Epidermal melanocyte (primary cell): ENCODE measurements at regions not wholly inside any gene's neighbourhood (a gene's known extent, or its start where the extent isn't known, plus 50 kb on each side); places are given as distances from the start of the nearest gene placed in this dataset.
"Not testable (repeated sequence)": the region's sequence is repeated elsewhere in the genome, so short reads cannot be mapped to it uniquely, and the experiment has no call there.

Experiments used
- DNase-seq: peaks from one replicate; pipeline ENCODE4 v3.0.0; 2011; ENCODE audit warnings: low spot score; ENCODE audit not compliant: insufficient read length

GRCh38 chr9:2243666-2244555, 228.8 kb downstream of the SMARCA2 start:
- DNase-seq = no peak

DNA sequence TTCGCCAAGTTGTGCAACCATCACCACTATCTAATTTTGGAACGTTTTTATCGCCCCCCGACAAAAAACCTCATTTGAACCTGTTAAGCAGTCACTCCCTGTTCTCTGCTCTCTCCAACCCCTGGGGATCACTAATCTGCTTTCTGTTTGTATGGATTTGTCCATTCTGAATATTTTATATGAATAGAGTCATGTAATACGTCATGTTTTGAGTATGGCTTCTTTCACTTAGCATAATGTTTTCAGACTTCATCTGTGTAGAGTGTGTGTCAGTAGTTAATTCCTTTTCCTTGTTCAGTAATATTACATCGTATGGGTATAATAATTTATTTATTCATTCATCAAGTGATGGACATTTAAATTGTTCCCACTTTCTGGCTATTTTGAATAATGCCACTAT, 232.2 kb downstream of the SMARCA2 start:
- DNase-seq = no peak

- no peak for DNase-seq
These were observed 233.7 kb downstream of the SMARCA2 start for GRCh38 chr9:2248768-2249265.

GRCh38 chr9:2253636-2254580, 238.8 kb downstream of the SMARCA2 start:
- no peak for DNase-seq

GRCh38 chr9:2255128-2255527, 240.0 kb downstream of the SMARCA2 start:
- DNase-seq = no peak

DNA sequence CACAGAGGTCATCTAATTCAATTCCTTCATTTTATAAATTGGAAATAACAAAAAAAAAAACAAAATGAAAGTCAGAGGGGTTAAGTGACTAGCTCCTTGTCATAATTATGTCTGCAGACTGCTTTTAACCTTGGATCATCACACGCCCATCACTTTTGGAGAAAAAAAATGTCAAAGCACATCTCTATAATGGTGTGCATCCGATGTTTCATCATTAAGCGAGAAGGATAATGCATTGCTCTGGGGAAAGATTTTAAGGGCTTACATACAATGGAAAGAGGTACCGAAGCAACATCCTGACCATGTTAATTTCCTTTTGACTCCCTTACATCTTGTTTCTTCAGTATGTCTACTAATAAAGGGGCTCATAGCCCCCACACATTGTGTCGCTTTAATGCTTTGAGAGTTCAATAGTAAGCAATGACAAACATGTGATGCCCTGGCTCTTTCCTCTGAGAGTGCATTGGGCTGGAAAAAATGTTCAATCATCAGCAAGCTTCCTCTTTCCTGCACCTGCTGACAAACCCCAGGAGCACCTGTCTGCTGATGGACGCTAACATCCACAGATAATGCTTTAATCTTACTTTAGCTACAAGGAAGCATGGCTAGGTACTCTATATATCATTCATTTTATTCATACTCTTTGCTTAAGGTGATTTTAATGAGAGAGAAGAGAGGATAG, 242.2 kb downstream of the SMARCA2 start:
- no peak for DNase-seq

GRCh38 chr9:2260417-2261306, 245.5 kb downstream of the SMARCA2 start:
- DNase-seq = no peak

- no peak for DNase-seq
These were observed 246.4 kb downstream of the SMARCA2 start for GRCh38 chr9:2261421-2262103.

- DNase-seq = no peak
These were observed 247.4 kb downstream of the SMARCA2 start for GRCh38 chr9:2262386-2263071.

GRCh38 chr9:2263111-2263510, 248.0 kb downstream of the SMARCA2 start:
- DNase-seq = no peak

- DNase-seq = no peak
These were observed 248.5 kb downstream of the SMARCA2 start for GRCh38 chr9:2263665-2264064.

DNA sequence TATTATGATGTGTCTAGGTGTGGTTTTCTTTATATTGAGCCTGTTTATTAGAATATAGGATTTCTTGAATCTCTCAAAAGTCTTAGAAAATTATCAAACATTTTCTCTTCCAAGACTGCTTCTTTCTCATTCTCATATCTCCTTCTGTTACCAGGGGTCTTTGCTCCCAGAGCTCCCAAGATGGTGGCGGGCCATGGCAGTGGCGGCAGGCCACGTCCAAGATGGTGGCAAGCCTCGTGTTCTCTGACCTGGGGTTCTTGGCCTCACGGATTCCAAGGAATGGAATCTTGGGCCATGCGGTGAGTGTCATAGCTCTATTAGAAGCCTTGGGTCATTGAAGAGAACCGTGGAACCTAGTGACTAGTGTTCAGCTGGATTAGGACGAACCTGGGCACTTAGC, 248.9 kb downstream of the SMARCA2 start:
- no peak for DNase-seq

- DNase-seq = no peak
These were observed 252.1 kb downstream of the SMARCA2 start for GRCh38 chr9:2267181-2267745.

GRCh38 chr9:2269778-2270177, 254.6 kb downstream of the SMARCA2 start:
- DNase-seq = no peak

GRCh38 chr9:2270565-2270964, 255.4 kb downstream of the SMARCA2 start:
- no peak for DNase-seq

GRCh38 chr9:2271426-2271825, 256.3 kb downstream of the SMARCA2 start:
- no peak for DNase-seq

- no peak for DNase-seq
These were observed 259.6 kb downstream of the SMARCA2 start for GRCh38 chr9:2274762-2275161.

DNA sequence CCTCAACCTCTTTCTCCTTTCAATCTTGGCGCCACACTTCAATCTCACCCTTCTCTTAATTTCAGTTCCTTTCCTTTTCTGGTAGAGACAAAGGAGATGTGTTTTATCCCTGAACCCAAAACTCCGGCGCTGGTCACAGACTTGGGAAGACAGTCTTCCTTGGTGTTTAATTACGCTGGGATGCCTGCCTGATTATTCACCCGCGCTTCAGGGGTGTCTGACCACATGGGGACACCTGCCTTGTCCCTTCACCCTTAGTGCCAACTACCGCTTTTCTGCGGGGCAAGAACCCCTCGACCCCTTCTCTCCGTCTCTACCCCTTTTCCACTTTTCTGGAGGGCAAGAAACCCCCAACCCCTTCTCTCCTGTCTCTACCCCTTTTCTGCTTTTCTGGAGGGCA, 261.1 kb downstream of the SMARCA2 start:
- DNase-seq = no peak

DNA sequence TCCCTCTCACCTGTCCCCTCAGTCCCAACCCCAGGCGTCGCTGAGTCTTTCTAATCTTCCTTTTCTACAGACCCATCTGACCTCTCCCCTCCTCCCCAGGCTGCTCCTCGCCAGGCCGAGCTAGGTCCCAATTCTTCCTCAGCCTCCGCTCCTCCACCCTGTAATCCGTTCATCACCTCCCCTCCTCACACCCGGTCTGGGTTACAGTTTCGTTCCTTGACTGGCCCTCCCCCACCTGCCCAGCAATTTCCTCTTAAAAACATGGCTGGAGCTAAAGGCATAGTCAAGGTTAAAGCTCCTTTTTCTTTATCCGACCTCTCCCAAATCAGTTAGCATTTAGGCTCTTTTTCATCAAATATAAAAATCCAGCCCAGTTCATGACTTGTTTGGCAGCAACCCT, 262.0 kb downstream of the SMARCA2 start:
- DNase-seq = not testable (repeated sequence)
